ENCODE measurements at regions not wholly inside any gene's neighbourhood (a gene's known extent, or its start where the extent isn't known, plus 50 kb on each side); places are given as distances from the start of the nearest gene placed in this dataset.

- DNase-seq (ENCODE audit: low read depth, low spot score): no peak
Observed at GRCh38 chr6:134740473-134741199, 209.3 kb downstream of the ALDH8A1 start.

DNA sequence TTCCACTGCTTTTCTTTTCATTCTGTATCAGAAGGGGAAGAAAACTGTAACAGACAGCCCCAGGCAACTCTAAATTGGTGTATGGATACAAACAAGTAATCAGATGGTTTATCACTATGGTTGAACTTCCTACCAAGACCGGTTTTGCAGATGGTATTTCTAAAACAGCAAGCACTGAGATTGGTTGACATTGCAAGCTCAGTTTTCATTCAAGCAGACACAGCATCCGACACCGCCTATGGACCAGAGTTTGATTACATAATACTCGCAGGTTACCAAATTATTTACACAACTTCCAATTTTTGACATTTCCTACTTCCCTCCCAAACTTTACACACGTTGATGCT is 209.9 kb downstream of the ALDH8A1 start:
- DNase-seq (ENCODE audit: low read depth, low spot score): no peak

- no peak for DNase-seq (ENCODE audit: low read depth, low spot score)
Observed at GRCh38 chr6:134739299-134740026, 210.4 kb downstream of the ALDH8A1 start.

GRCh38 chr6:134738211-134738885 is 211.6 kb downstream of the ALDH8A1 start:
- DNase-seq (ENCODE audit: low read depth, low spot score): no peak

GRCh38 chr6:134735461-134735860 is 214.4 kb downstream of the ALDH8A1 start:
- no peak for DNase-seq (ENCODE audit: low read depth, low spot score)

- DNase-seq (ENCODE audit: low read depth, low spot score): no peak
Observed at GRCh38 chr6:134734312-134734869, 215.5 kb downstream of the ALDH8A1 start.

DNA sequence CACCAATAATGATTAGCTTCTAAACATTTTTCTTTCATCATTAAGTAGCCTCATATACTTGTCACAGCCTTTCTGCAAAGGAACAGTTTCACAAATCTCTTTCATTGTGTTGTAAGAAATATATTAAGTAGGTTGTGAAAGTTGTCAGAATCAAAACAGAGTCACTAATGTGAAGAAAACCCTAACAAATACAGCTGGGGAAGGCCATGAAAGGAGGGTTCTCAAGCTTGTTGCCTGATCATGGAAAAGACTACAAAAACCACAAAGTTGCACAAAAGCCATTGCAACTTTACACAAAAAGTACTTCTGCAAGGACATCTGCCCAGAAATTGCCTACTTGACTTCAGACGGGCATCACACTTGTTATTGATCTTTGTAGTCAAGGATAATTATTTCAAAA is 216.1 kb downstream of the ALDH8A1 start:
- DNase-seq (ENCODE audit: low read depth, low spot score): no peak

- DNase-seq (ENCODE audit: low read depth, low spot score): no peak
Observed at GRCh38 chr6:134732763-134733162, 217.1 kb downstream of the ALDH8A1 start.

- no peak for DNase-seq (ENCODE audit: low read depth, low spot score)
Observed at GRCh38 chr6:134731615-134732014, 218.3 kb downstream of the ALDH8A1 start.

DNA sequence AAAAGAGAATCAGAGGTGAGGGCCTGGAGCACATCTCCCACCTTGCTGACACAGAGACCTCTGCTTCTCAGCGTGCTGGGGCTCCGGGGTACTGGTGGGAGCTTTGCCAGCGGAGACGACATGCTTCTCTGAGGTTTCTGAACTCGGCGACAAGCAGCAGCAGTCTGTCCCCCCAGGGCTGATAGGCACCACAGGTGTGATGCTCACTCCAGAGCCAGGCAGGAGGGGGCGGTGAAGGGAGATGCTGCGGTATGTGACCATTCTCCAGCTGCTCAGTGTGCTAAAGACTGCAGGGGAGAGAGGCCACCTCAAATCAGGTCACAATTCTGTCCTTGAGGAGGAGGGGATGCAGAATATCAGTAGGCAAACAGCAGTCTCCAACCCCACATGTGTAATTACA is 219.9 kb downstream of the ALDH8A1 start:
- DNase-seq (ENCODE audit: low read depth, low spot score): no peak

GRCh38 chr6:134729561-134729960 is 220.3 kb downstream of the ALDH8A1 start:
- DNase-seq (ENCODE audit: low read depth, low spot score): no peak

GRCh38 chr6:134727081-134727480 is 222.8 kb downstream of the ALDH8A1 start:
- no peak for DNase-seq (ENCODE audit: low read depth, low spot score)

- no peak for DNase-seq (ENCODE audit: low read depth, low spot score)
Observed at GRCh38 chr6:134725590-134725989, 224.3 kb downstream of the ALDH8A1 start.

GRCh38 chr6:134724771-134725340 is 225.0 kb downstream of the ALDH8A1 start:
- no peak for DNase-seq (ENCODE audit: low read depth, low spot score)

DNA sequence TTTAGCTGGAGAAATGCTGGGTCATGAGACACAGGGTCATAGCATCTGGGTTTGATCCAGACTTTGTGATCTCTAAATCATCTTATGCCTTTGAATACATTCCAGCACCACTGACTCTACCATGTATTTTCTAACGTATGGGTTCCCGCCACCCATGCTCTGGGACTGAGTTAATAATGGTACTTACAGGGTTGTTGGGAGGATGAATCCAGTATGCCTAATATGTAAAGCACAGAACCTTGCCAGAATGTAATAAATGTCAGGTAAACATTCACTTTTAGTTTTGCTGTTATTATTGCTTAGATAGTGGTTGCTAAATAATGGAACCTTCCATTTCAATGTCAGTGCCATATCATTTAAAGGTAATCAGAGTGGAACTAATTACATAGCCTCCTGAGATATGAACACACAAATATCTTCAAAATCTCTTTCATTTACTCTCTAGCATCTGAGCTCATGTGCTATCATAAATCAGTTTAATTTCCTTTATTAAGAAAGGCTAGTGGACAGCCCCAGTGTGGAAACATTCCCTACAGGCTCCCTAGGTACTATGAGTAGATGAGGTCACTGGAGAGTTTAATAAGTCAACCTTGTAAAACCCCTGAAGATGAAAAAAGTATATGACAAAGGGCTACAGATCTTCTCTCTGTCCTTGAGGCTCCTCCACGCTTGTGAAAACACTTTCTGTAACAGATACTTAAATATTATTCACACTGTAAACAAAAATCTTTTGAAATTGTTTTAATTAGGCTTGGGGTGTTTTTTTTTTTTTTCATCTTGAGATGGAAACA is 226.6 kb downstream of the ALDH8A1 start:
- DNase-seq (ENCODE audit: low read depth, low spot score): no peak

GRCh38 chr6:134722200-134722870 is 227.6 kb downstream of the ALDH8A1 start:
- DNase-seq (ENCODE audit: low read depth, low spot score): no peak

DNA sequence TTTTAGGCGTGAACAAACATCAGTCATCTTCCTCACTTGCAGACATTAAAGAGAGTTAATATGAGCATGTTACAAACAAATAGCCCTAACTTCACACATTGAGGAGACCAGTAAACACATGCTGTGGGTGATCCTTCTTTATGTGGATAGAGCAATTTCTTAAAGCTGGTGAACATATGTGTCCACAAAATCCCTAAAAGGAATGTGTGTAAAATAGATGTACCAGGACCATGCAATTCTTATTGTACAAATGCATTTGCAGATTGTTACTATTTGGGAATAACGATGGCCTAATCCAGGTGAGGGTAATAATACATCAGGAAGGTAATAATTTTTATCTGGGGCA is 228.9 kb downstream of the ALDH8A1 start:
- no peak for DNase-seq (ENCODE audit: low read depth, low spot score)

- DNase-seq (ENCODE audit: low read depth, low spot score): peak; percentile 85
Observed at GRCh38 chr6:134720353-134721059, 229.4 kb downstream of the ALDH8A1 start.

DNA sequence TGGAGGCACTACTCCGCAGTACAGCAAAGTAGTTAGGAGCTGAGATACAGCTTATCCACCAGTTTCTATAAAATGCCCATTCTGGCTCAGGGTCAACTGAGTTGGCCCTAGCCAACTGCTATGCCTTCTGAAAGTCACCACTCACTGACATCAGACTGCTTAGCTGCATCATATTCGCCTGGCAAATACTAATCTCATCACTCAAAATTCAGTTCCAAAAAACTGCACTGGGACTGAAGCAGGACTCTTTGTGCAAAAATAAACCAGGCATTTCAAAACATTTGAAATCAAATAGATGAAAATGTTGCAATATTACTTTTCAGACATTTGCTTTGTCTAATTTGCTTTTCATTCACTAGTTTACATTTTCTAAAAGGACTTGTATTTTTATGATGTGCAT is 230.0 kb downstream of the ALDH8A1 start:
- no peak for DNase-seq (ENCODE audit: low read depth, low spot score)

- DNase-seq (ENCODE audit: low read depth, low spot score): no peak
Observed at GRCh38 chr6:134719286-134719685, 230.6 kb downstream of the ALDH8A1 start.
